Thyroid gland (tissue), 4 donors: ENCODE measurements at regions not wholly inside any gene's neighbourhood (a gene's known extent, or its start where the extent isn't known, plus 50 kb on each side); places are given as distances from the start of the nearest gene placed in this dataset.

Source experiments
- CTCF ChIP-seq, 6 experiments: fragments of 200-600 bp in 3 of 6; fragments of 450-650 bp in 3 of 6; sonication (generic) in 3 of 6; IDR thresholded peaks; one replicate each; pipeline ENCODE4 v1.5.1; 2016 to 2019; ENCODE audit warnings: antibody characterized with exemption in 6 of 6, mild to moderate bottlenecking in 2 of 6, inconsistent platforms in 1 of 6, moderate library complexity in 1 of 6
- POLR2A ChIP-seq, 2 donors: fragments of 450-650 bp; IDR thresholded peaks; one replicate each; pipeline ENCODE4 v1.6.1; 2017; ENCODE audit warnings: antibody characterized with exemption in 2 of 2, mild to moderate bottlenecking in 2 of 2, moderate library complexity in 1 of 2

- TF ChIP-seq CTCF (IDR thresholded peaks at IDR 0.05) (no peak), POLR2A (IDR thresholded peaks at IDR 0.05) (no peak)
Observed at GRCh38 chr4:171002246-171002645, 811.0 kb upstream of the GALNTL6 start.
